ENCODE measurements at regions not wholly inside any gene's neighbourhood (a gene's known extent, or its start where the extent isn't known, plus 50 kb on each side); places are given as distances from the start of the nearest gene placed in this dataset.

- Histone ChIP-seq H3K27me3 (replicated peaks; ENCODE audit: insufficient read depth, low read depth, low read length, poor library complexity) (no peaks in the 10 kb centered on the region), H3K4me3 (ENCODE audit: low read depth, low read length, poor library complexity, severe bottlenecking) (no peak overlapping the region), H3K27ac (ENCODE audit: low read depth, low read length, poor library complexity, severe bottlenecking) (no peak overlapping the region), H3K4me1 (ENCODE audit: insufficient read depth, low read length, poor library complexity, severe bottlenecking) (peaks cover 27% of the 10 kb centered on the region), H3K36me3 (ENCODE audit: insufficient read depth, low read length, poor library complexity, severe bottlenecking) (no peaks in the 10 kb centered on the region), H3K9me3 (ENCODE audit: low read depth, low read length, poor library complexity, severe bottlenecking) (no peaks in the 10 kb centered on the region)
- intact Hi-C loops (cut with micrococcal nuclease; ENCODE audit: unreplicated experiment) = no loop called here
- DNase-seq (ENCODE audit: low spot score) = no peak
- ChIA-PET POLR2A (ENCODE audit: low non-redundant PET) (no interaction called here), CTCF (no interaction called here)
- TF ChIP-seq CTCF (conservative IDR thresholded peaks at IDR 0.05; ENCODE audit: low read depth, low read length) = no peak
- TF ChIP-seq EZH2 (IDR thresholded peaks at IDR 0.05; ENCODE audit: borderline replicate concordance, low read depth, low read length, poor library complexity, severe bottlenecking) = no peak
- BruUV-seq (replicated peaks) = no TSS peak
These were observed 567.7 kb downstream of the TCERG1L start for GRCh38 chr10:130743751-130744271.

GRCh38 chr10:130744631-130745030 lies 566.9 kb downstream of the TCERG1L start:
- Histone ChIP-seq H3K27ac (ENCODE audit: low read depth, low read length, poor library complexity, severe bottlenecking) (no peak overlapping the region), H3K4me3 (ENCODE audit: low read depth, low read length, poor library complexity, severe bottlenecking) (no peak overlapping the region), H3K27me3 (replicated peaks; ENCODE audit: insufficient read depth, low read depth, low read length, poor library complexity) (no peaks in the 10 kb centered on the region), H3K9me3 (ENCODE audit: low read depth, low read length, poor library complexity, severe bottlenecking) (no peaks in the 10 kb centered on the region), H3K4me1 (ENCODE audit: insufficient read depth, low read length, poor library complexity, severe bottlenecking) (peaks cover 27% of the 10 kb centered on the region), H3K36me3 (ENCODE audit: insufficient read depth, low read length, poor library complexity, severe bottlenecking) (no peaks in the 10 kb centered on the region)
- DNase-seq (ENCODE audit: low spot score) = no peak
- CTCF ChIA-PET = no interaction called here
- BruUV-seq (replicated peaks) = no TSS peak
- TF ChIP-seq CTCF (conservative IDR thresholded peaks at IDR 0.05; ENCODE audit: low read depth, low read length) (no peak), EZH2 (IDR thresholded peaks at IDR 0.05; ENCODE audit: borderline replicate concordance, low read depth, low read length, poor library complexity, severe bottlenecking) (no peak)
- intact Hi-C loops (cut with micrococcal nuclease; ENCODE audit: unreplicated experiment) = no loop called here
- POLR2A ChIA-PET (ENCODE audit: low non-redundant PET) = no interaction called here

- Histone ChIP-seq H3K4me3 (ENCODE audit: low read depth, low read length, poor library complexity, severe bottlenecking) (no peak overlapping the region), H3K27ac (ENCODE audit: low read depth, low read length, poor library complexity, severe bottlenecking) (no peak overlapping the region), H3K36me3 (ENCODE audit: insufficient read depth, low read length, poor library complexity, severe bottlenecking) (no peaks in the 10 kb centered on the region), H3K27me3 (replicated peaks; ENCODE audit: insufficient read depth, low read depth, low read length, poor library complexity) (no peaks in the 10 kb centered on the region), H3K9me3 (ENCODE audit: low read depth, low read length, poor library complexity, severe bottlenecking) (no peaks in the 10 kb centered on the region), H3K4me1 (ENCODE audit: insufficient read depth, low read length, poor library complexity, severe bottlenecking) (peaks cover 27% of the 10 kb centered on the region)
- POLR2A ChIA-PET (ENCODE audit: low non-redundant PET) = no interaction called here
- no TSS peak for BruUV-seq (replicated peaks)
- intact Hi-C loops (cut with micrococcal nuclease; ENCODE audit: unreplicated experiment) = no loop called here
- no peak for DNase-seq (ENCODE audit: low spot score)
- CTCF ChIA-PET = interaction anchor here (0.9 kb wide), 1 partner anchor 865 kb away, joined by 4 read pairs; no protein-coding TSS in a partner anchor
- TF ChIP-seq EZH2 (IDR thresholded peaks at IDR 0.05; ENCODE audit: borderline replicate concordance, low read depth, low read length, poor library complexity, severe bottlenecking) (no peak), CTCF (conservative IDR thresholded peaks at IDR 0.05; ENCODE audit: low read depth, low read length) (no peak)
These were observed 566.3 kb downstream of the TCERG1L start for GRCh38 chr10:130745251-130745650.

Measured in A673 (cell line).